UCSD-AML1 (cell line): ENCODE measurements at regions not wholly inside any gene's neighbourhood (a gene's known extent, or its start where the extent isn't known, plus 50 kb on each side); places are given as distances from the start of the nearest gene placed in this dataset.

ENCODE experiments used
- DNase-seq: peaks from one replicate; lab custom pipeline; 2025; ENCODE audit not compliant: unreplicated experiment; lab: John Stamatoyannopoulos, UW

DNA sequence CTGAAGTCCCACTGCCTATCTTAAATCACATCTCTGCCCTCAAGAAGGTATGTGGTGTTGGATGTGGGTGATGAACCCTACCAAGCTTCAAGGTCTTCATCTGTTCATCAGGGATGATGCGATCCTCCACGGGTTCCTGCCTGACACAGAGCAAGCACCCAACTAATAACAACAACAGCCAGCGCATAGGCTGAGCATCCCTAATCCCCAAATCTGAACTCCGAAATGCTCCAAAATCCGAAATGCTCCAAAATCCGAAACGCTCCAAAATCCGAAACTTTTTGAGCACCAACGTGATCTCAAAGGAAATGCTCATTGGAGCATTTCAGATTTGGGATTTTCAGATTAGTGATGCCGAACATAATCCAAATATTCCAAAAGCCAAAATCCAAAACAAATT is 238.9 kb upstream of the SDK2 start:
- DNase-seq: no peak

- DNase-seq: no peak
Measured at GRCh38 chr17:73887739-73888138, 243.5 kb upstream of the SDK2 start.

DNA sequence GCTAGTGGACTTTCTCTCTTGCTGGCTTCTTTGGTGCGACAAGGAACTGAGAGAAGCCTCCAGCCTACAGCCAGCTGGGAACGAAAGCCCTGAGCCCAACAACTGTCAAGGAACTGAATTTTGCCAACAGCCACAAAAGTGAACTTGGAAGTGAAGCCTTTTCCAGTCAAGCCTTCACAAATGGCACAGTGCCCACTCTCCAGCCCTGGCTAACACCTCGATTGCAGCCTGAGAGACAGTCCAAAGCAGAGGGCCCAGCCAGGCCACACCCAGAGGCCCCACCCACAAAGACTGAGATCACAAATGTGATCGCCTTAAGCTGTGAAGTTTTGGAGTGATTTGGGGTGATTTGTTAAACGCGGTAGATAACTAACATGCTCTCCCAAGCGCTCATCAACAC is 244.6 kb upstream of the SDK2 start:
- DNase-seq: no peak

DNA sequence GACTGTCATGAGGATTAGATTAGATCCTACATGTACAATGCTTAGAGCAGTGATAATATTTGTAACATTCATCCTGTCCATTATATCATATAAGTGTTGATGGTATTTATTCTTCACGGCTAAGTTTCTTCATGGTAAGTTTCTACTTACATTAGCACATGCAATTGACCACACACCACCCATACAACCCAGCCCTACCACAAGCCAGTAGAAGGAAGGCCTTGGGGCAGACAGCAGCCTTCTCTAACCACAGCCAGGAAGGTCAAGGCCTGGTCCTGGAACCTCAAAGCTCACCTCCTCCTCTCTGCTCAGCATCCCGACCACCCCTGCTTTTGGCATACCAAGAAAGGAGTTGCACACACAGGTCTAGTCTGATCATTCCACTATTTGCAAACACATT is 245.2 kb upstream of the SDK2 start:
- no peak for DNase-seq

- DNase-seq: no peak
Measured at GRCh38 chr17:73890831-73891405, 246.7 kb upstream of the SDK2 start.

DNA sequence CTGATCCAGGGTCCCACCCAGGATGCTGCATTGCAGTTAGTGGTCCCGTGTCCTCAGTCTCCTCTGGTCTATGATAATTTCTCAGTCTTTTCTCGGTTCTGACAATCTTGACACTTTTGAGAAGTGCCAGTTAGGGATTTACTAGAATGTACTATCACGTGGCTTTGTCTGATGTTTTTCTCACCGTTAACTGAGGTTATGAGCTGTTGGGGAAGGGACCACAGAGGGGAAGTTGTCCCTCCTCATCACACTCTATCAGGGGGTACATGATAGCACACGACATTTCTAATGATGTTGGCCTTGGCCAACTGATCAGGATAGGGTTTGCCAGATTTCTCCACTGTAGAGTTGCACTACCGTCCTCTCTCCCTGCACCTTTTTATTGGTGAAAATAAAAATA is 250.9 kb upstream of the SDK2 start:
- no peak for DNase-seq

GRCh38 chr17:73896966-73897365 is 252.7 kb upstream of the SDK2 start:
- DNase-seq: no peak

DNA sequence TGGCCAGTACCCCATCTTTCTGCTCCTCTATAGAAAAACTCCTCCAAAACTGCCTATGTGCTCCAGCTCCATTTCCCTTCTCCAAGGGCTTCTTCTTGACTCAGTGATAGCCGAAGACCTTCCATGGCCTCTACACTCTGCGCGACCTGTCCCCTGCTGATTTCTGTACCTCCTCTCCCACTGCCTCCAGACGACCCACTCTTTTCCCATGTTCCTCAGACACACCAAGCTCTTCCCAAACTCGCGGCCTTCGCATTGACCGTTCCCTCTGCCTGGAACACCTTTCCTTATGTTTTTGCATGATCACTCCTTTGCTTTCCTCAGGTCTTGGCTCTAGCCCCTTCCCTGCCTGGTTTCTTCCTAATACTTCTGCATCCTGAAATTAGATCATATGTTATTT is 255.6 kb upstream of the SDK2 start:
- DNase-seq: no peak

GRCh38 chr17:73900516-73900915 is 256.3 kb upstream of the SDK2 start:
- DNase-seq: no peak

- no peak for DNase-seq
Measured at GRCh38 chr17:73901249-73901648, 257.0 kb upstream of the SDK2 start.

DNA sequence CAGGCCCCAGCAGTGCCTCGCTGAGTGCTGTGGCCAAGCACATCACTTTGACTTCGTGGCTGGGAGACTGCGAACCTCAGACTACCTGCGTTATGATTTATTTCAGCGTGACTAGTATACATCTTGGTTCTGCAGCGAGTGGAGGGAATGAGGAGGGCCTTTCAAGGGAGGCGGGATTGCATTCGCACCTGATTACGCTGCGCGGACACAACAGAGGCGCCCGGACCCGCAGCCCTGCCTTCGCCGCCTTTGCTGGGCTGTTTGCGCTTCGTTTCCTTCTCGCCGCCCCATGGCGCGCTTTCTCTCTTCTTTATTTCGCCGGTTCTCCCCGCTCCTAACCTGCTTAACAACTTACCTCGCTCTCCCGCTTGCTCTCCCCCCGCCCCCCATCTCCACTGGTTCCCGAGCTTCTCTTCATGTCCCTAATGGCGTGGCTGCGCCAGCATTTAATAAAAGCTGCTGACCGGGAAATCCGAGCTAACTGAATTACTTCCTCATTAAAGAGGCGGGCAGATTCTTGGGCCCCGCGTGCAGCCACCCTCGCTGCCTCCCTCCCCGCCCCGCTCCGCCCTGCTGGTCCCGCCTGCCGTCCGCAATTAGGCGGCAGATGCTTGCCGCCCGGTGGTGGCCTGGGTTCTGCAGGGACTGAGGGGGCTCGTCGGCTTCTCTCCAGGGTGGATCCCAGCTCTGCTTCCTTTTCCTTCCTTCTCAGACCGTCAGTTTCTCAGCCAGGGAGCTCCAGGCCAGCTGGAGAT is 257.6 kb upstream of the SDK2 start:
- DNase-seq: no peak

DNA sequence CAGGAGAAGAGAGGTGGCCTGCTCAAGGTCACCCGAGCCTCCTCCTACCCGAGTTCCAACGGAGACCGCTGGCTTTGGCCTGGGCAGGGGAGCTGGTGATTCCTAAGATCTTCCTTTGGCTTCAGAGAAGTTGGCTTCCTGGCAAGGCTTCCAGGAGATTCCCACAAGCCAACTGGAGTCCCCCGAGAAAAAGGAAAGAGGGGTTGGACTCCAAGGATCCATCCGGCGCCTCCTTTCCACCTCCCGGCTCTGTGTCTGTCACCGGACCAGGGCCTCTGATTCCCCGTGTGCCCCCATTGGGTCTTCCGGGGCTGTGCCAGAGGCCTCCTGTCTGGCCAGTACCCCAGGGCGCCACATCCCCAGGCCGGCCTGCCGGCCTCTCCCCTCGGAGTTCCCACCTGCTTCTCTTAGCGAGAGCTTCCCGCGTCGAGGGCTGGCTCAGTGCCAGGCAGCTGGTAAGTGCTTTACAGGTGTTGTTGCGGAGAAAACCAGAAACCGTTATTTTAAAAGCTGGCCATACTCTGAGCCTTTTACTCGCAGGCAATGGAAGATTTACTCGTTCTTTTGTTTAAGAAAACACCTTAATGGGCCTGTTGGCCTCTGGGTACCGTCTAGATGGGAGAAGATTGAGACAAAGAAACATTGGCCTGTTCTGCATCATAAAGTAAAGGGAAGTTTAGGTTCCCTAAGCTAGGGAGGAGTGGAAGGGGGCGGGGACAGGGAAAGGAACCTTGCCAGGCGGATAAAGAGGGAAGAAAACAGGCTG is 258.4 kb upstream of the SDK2 start:
- no peak for DNase-seq

- DNase-seq: no peak
Measured at GRCh38 chr17:73906896-73907870, 262.9 kb upstream of the SDK2 start.

DNA sequence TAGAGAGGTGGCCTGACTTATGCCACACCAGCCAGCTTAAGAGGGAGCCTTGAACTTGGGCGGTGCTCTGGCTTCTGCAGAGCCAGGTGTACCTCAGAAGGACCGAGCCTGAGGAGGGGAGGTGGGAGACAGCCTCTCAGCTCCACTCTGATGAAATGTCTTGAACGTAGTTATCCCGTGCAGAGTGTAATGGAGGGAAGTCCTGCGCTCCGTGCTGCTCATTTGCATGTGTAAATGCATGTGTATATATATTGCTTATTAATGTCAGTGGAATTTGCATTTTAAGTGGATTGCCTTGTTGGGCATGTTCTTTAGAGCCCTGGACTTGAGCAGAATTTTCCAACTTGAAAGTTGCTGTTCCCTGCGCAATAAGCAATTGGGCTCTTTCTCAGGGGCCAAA is 264.9 kb upstream of the SDK2 start:
- DNase-seq: no peak

- no peak for DNase-seq
Measured at GRCh38 chr17:73910206-73910605, 266.0 kb upstream of the SDK2 start.

DNA sequence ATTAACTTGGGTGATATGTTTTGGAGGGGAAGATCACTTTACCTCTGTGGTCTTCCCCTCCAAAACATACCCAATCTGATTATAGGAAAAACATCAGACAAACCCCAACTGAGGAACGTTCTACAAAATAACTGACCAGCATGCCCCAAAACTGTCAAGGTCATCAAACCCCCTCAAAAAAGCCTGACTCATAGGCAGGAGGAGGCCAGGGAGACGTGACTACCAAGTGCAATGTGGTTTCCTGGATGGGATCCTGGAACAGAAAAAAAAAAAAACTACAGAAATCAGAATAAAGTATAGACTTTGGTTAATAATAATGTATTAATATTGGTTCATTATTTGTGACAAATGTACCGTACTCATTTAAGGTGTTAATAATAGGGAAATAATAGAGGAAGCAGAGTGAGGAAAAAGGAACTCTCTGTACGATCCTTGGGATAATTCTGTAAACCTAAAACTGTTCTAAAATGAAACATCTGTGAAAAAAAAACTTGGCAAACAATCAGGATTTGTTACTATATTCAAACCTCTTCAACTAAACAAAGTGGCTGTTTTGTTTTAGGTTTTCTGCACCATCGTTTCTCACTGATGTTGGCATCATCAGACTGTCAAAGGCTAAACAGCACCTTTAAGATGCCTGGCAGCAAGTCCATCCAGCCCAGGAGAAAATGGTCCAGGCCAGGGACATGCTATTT is 266.7 kb upstream of the SDK2 start:
- DNase-seq: no peak

- no peak for DNase-seq
Measured at GRCh38 chr17:73911726-73912372, 267.6 kb upstream of the SDK2 start.

DNA sequence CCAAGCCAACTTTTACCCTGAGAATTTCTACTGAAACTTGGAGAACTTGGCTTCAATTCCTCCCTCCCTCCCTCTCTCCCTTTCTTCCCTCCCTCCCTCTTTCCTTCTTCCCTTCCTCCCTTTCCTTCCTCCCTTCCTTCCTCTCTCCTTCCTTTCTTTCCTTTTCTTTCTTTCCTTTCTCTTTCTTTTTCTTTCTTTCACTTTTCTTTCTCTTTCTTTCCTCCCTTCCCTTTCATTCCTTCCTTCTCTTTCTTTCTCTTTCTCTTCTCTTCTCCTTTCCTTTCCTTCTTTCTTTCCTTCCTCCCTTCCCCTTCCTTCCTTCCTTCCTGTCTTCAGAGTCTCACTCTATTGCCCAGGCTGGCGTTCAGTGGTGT is 268.1 kb upstream of the SDK2 start:
- DNase-seq: no peak

- no peak for DNase-seq
Measured at GRCh38 chr17:73914536-73915274, 270.5 kb upstream of the SDK2 start.
